Ascending aorta (tissue), 2 donors: ENCODE measurements at regions not wholly inside any gene's neighbourhood (a gene's known extent, or its start where the extent isn't known, plus 50 kb on each side); places are given as distances from the start of the nearest gene placed in this dataset.

ENCODE experiments used
- DNase-seq, 2 donors: peaks; one replicate each; pipeline ENCODE4 v3.0.0-alpha.2; 2019; ENCODE audit warnings: low spot score in 2 of 2
- H3K27ac ChIP-seq, 2 donors: fragments of 200-600 bp; sonication (generic); one replicate each; pipeline ENCODE4 v1.5.1; 2016 to 2017; ENCODE audit warnings: mild to moderate bottlenecking in 1 of 2
- H3K27me3 ChIP-seq: fragments of 200-600 bp; sonication (generic); one replicate; pipeline ENCODE4 v1.5.1; 2017
- H3K36me3 ChIP-seq, 2 donors: fragments of 200-600 bp; sonication (generic); one replicate each; pipeline ENCODE4 v1.5.1; 2016
- H3K4me1 ChIP-seq, 2 donors: fragments of 200-600 bp; sonication (generic); one replicate each; pipeline ENCODE4 v1.5.1; 2016 to 2017; ENCODE audit warnings: mild to moderate bottlenecking in 1 of 2
- H3K4me3 ChIP-seq, 2 donors: fragments of 200-600 bp; sonication (generic); one replicate each; pipeline ENCODE4 v1.5.1; 2016 to 2017; ENCODE audit warnings: mild to moderate bottlenecking in 1 of 2
- H3K9me3 ChIP-seq, 2 donors: fragments of 200-600 bp; sonication (generic); one replicate each; pipeline ENCODE4 v1.5.1; 2016
- intact Hi-C: fragments of 100-400 bp; cut with DNase I; formaldehyde crosslinking; loops from one replicate; pipeline ENCODE4 v1.15.1; 2023
- TF ChIP-seq, protein P1 (sequence below), 3 experiments: fragments of 200-600 bp in 2 of 3; fragments of 450-650 bp in 1 of 3; sonication (generic) in 2 of 3; IDR thresholded peaks; one replicate each; pipeline ENCODE4 v1.5.1; 2016 to 2019; ENCODE audit warnings: antibody characterized with exemption in 3 of 3, mild to moderate bottlenecking in 1 of 3, moderate library complexity in 1 of 3

DNA sequence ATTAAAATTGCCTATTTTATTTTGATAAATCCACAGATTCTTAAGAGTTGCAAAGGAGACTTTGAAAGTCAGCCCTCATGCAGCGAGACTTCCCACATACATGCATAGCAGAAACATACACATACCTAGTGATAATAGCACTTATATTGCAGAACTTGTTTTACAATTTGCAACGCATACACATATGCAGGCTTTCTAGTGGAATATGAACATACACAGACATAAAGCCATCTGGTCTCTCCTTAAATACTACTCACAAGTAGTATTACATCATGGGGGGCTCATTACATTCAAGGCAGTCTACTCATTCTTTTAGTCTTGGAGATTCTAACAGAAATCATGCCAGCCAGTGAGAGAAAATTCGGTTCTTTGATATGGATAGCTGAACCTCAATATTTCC is 295.1 kb upstream of the RND3 start:
- DNase-seq = no peak
- H3K4me1 ChIP-seq = no peaks in the 10 kb centered on the region
- H3K27me3 ChIP-seq = no peaks in the 10 kb centered on the region
- no peaks in the 10 kb centered on the region for H3K36me3 ChIP-seq
- no peak overlapping the region for H3K27ac ChIP-seq
- H3K9me3 ChIP-seq = no peaks in the 10 kb centered on the region
- TF ChIP-seq, protein P1, sequence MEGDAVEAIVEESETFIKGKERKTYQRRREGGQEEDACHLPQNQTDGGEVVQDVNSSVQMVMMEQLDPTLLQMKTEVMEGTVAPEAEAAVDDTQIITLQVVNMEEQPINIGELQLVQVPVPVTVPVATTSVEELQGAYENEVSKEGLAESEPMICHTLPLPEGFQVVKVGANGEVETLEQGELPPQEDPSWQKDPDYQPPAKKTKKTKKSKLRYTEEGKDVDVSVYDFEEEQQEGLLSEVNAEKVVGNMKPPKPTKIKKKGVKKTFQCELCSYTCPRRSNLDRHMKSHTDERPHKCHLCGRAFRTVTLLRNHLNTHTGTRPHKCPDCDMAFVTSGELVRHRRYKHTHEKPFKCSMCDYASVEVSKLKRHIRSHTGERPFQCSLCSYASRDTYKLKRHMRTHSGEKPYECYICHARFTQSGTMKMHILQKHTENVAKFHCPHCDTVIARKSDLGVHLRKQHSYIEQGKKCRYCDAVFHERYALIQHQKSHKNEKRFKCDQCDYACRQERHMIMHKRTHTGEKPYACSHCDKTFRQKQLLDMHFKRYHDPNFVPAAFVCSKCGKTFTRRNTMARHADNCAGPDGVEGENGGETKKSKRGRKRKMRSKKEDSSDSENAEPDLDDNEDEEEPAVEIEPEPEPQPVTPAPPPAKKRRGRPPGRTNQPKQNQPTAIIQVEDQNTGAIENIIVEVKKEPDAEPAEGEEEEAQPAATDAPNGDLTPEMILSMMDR (IDR thresholded peaks at IDR 0.05) = no peak
- H3K4me3 ChIP-seq = no peak overlapping the region
- intact Hi-C loops = no loop called here

DNA sequence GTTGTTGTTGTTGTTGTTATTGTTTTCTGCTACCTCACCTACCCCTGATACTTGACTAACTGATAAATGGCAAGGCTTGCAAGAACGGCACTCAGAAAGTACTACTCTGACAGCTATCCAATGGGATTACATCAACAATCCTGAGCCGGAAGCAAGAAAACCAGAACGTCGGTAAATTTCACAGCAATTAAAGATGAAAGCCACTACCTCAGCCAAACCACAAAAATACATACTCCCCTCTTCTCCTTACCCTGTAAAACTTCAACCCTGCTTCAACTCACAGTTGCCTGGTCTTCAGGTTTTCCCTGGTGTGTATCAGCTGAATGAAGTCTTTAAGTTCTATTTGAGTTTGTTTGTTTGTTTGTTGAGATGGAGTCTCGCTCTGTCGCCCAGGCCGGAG is 293.7 kb upstream of the RND3 start:
- TF ChIP-seq, protein P1 (IDR thresholded peaks at IDR 0.05) = no peak
- Histone ChIP-seq H3K4me3 (no peak overlapping the region), H3K4me1 (no peaks in the 10 kb centered on the region), H3K27me3 (no peaks in the 10 kb centered on the region), H3K27ac (no peak overlapping the region), H3K36me3 (no peaks in the 10 kb centered on the region), H3K9me3 (no peaks in the 10 kb centered on the region)
- intact Hi-C loops = no loop called here
- no peak for DNase-seq

GRCh38 chr2:150778828-150779227 is 291.4 kb upstream of the RND3 start:
- intact Hi-C loops = no loop called here
- H3K27ac ChIP-seq = no peak overlapping the region
- H3K36me3 ChIP-seq = no peaks in the 10 kb centered on the region
- no peak for DNase-seq
- no peaks in the 10 kb centered on the region for H3K4me1 ChIP-seq
- TF ChIP-seq, protein P1 (IDR thresholded peaks at IDR 0.05) = no peak
- no peaks in the 10 kb centered on the region for H3K9me3 ChIP-seq
- no peaks in the 10 kb centered on the region for H3K27me3 ChIP-seq
- no peak overlapping the region for H3K4me3 ChIP-seq

- intact Hi-C loops = no loop called here
- TF ChIP-seq, protein P1 (IDR thresholded peaks at IDR 0.05) = no peak
- Histone ChIP-seq H3K27me3 (no peaks in the 10 kb centered on the region), H3K9me3 (no peaks in the 10 kb centered on the region), H3K4me3 (no peak overlapping the region), H3K27ac (no peak overlapping the region), H3K4me1 (no peaks in the 10 kb centered on the region), H3K36me3 (no peaks in the 10 kb centered on the region)
- DNase-seq = no peak
These were observed 282.0 kb upstream of the RND3 start for GRCh38 chr2:150769421-150769820.

- intact Hi-C loops = no loop called here
- no peak overlapping the region for H3K27ac ChIP-seq
- no peak for DNase-seq
These were observed 280.7 kb upstream of the RND3 start for GRCh38 chr2:150767991-150768746.

More at GRCh38 chr2:150767991-150768746, 280.7 kb upstream of the RND3 start:
- Histone ChIP-seq H3K4me3 (no peak overlapping the region), H3K27me3 (no peaks in the 10 kb centered on the region), H3K4me1 (no peaks in the 10 kb centered on the region), H3K36me3 (no peaks in the 10 kb centered on the region), H3K9me3 (no peaks in the 10 kb centered on the region)
- TF ChIP-seq, protein P1 (IDR thresholded peaks at IDR 0.05) = no peak
